ENCODE measurements at regions not wholly inside any gene's neighbourhood (a gene's known extent, or its start where the extent isn't known, plus 50 kb on each side); places are given as distances from the start of the nearest gene placed in this dataset.

DNA sequence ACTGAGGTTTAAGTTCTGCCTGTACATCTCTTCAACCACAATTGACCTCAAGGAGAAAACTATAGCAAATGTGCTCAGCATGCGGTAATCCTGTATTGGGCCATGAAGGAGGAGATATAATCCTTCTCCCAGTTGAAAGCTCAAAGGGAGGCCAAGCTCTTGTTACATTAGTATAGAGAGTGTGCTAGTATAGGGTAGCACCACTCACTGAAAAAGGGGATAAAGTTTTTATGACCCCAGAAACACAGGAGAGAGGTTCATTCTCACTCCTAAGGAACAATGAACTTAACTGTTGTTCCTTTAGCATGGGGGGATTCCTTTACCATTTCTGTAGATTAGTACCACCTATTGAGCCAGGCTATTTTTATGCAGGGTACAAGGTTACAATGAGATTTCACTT lies 267.7 kb downstream of the LRRIQ3 start:
- Histone ChIP-seq H3K27me3 (no peaks in the 10 kb centered on the region), H3K4me1 (no peaks in the 10 kb centered on the region), H3K36me3 (no peaks in the 10 kb centered on the region), H3K27ac (no peak overlapping the region), H3K9me3 (no peaks in the 10 kb centered on the region), H3K4me3 (no peak overlapping the region)
- intact Hi-C loops (cut with DNase I): no loop called here
- 95 to 97% methylated on average over 1 of the region's 1 CpG for WGBS, 2 donors
- no peak for DNase-seq
- ATAC-seq: no peak
- no peak for TF ChIP-seq CTCF (IDR thresholded peaks at IDR 0.05)

DNA sequence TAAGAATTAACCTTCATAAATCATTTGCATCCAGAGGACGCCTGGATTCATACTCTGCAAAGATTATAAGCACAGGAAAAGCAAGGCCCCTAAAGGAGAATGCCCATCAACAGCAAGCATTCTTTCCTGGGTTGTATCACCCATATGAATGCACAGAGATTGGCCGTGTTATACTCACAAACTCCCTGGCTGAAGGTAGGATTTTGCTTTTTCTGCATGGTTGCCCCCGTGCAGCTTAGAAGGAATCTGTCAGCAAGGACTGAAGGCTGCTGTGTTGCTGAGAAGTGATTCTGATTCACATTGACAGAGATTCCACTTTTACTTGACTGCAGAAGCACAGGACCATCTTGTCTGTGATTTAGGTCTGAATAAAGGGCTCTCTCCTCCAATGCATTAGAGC lies 283.0 kb downstream of the LRRIQ3 start:
- peaks cover 0 to 19% (median 0%) of the 10 kb centered on the region in 11 donors for H3K9me3 ChIP-seq
- no peak overlapping the region for H3K27ac ChIP-seq
- no peak for DNase-seq
- TF ChIP-seq CTCF (IDR thresholded peaks at IDR 0.05): no peak
- no peak for ATAC-seq
- H3K4me1 ChIP-seq: no peaks in the 10 kb centered on the region
- H3K36me3 ChIP-seq: no peaks in the 10 kb centered on the region
- 43 to 51% methylated on average over 3 of the region's 3 CpGs for WGBS, 2 donors
- H3K27me3 ChIP-seq: no peaks in the 10 kb centered on the region
- intact Hi-C loops (cut with DNase I): no loop called here
- no peak overlapping the region for H3K4me3 ChIP-seq

DNA sequence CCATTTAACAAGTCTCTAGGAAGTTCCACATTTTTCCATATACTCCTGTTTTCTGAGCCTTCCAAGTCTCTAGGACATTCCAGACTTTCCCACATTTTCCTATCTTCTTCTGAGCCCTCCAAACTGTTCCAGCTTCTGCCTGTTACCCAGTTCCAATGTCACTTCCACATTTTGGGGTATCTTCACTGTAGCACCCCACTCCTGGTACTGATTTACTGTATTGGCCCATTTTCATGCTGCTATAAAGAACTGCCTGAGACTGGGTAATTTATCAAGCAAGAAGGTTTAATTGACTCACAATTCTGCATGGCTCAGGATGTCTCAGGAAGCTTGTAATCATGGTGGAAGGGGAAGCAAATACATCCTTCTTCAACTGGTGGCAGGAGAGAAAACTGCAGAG lies 285.0 kb downstream of the LRRIQ3 start:
- Histone ChIP-seq H3K36me3 (no peaks in the 10 kb centered on the region), H3K27me3 (no peaks in the 10 kb centered on the region), H3K9me3 (peaks cover 0 to 19% (median 0%) of the 10 kb centered on the region in 11 donors), H3K4me3 (no peak overlapping the region), H3K27ac (no peak overlapping the region), H3K4me1 (no peaks in the 10 kb centered on the region)
- ATAC-seq (no peak), DNase-seq (no peak)
- TF ChIP-seq CTCF (IDR thresholded peaks at IDR 0.05): no peak
- intact Hi-C loops (cut with DNase I): no loop called here

- H3K4me3 ChIP-seq: no peak overlapping the region
- TF ChIP-seq CTCF (IDR thresholded peaks at IDR 0.05): no peak
- intact Hi-C loops (cut with DNase I): no loop called here
- no peak overlapping the region for H3K27ac ChIP-seq
- WGBS, 2 donors: 94 to 96% methylated on average over 1 of the region's 1 CpG
- peaks cover 0 to 19% (median 0%) of the 10 kb centered on the region in 11 donors for H3K9me3 ChIP-seq
- no peaks in the 10 kb centered on the region for H3K36me3 ChIP-seq
- no peaks in the 10 kb centered on the region for H3K4me1 ChIP-seq
- H3K27me3 ChIP-seq: no peaks in the 10 kb centered on the region
- DNase-seq (no peak), ATAC-seq (no peak)
Measured at GRCh38 chr1:73911849-73912248, 286.1 kb downstream of the LRRIQ3 start.

GRCh38 chr1:73910466-73910865 lies 287.5 kb downstream of the LRRIQ3 start:
- intact Hi-C loops (cut with DNase I): no loop called here
- 74 to 79% methylated on average over 1 of the region's 1 CpG for WGBS, 2 donors
- H3K36me3 ChIP-seq: no peaks in the 10 kb centered on the region
- no peak for TF ChIP-seq CTCF (IDR thresholded peaks at IDR 0.05)
- H3K27me3 ChIP-seq: no peaks in the 10 kb centered on the region
- ATAC-seq (no peak), DNase-seq (no peak)
- no peak overlapping the region for H3K27ac ChIP-seq
- no peaks in the 10 kb centered on the region for H3K4me1 ChIP-seq
- no peak overlapping the region for H3K4me3 ChIP-seq
- H3K9me3 ChIP-seq: peaks cover 0 to 19% (median 0%) of the 10 kb centered on the region in 11 donors
